Endothelial cell of hepatic sinusoid (primary cell): ENCODE measurements at regions not wholly inside any gene's neighbourhood (a gene's known extent, or its start where the extent isn't known, plus 50 kb on each side); places are given as distances from the start of the nearest gene placed in this dataset.

Experiments used
- in situ Hi-C: cut with HindIII; loops from 2 replicates; pipeline ENCODE4 v1.10.0; 2017; ENCODE audit warnings: low sequenced_read_pairs

- in situ Hi-C loops = no loop called here
Observed at GRCh38 chr22:46086577-46087335, 63.6 kb upstream of the PPARA start.

GRCh38 chr22:46087336-46087690 is 63.0 kb upstream of the PPARA start:
- in situ Hi-C loops = no loop called here

- in situ Hi-C loops = no loop called here
Observed at GRCh38 chr22:46087816-46088277, 62.5 kb upstream of the PPARA start.

- in situ Hi-C loops = no loop called here
Observed at GRCh38 chr22:46088541-46089311, 61.6 kb upstream of the PPARA start.

GRCh38 chr22:46089426-46090035 is 60.8 kb upstream of the PPARA start:
- in situ Hi-C loops = no loop called here

GRCh38 chr22:46090036-46090591 is 60.2 kb upstream of the PPARA start:
- in situ Hi-C loops = no loop called here

- in situ Hi-C loops = no loop called here
Observed at GRCh38 chr22:46090631-46091201, 59.6 kb upstream of the PPARA start.

- in situ Hi-C loops = no loop called here
Observed at GRCh38 chr22:46091277-46091977, 58.9 kb upstream of the PPARA start.

GRCh38 chr22:46092011-46092410 is 58.3 kb upstream of the PPARA start:
- in situ Hi-C loops = no loop called here

GRCh38 chr22:46092670-46093410 is 57.5 kb upstream of the PPARA start:
- in situ Hi-C loops = no loop called here

GRCh38 chr22:46093796-46094195 is 56.5 kb upstream of the PPARA start:
- in situ Hi-C loops = no loop called here

- in situ Hi-C loops = no loop called here
Observed at GRCh38 chr22:46094676-46095075, 55.6 kb upstream of the PPARA start.

- in situ Hi-C loops = no loop called here
Observed at GRCh38 chr22:46096051-46096450, 54.3 kb upstream of the PPARA start.

GRCh38 chr22:46096706-46097230 is 53.6 kb upstream of the PPARA start:
- in situ Hi-C loops = no loop called here

GRCh38 chr22:46097268-46097900 is 52.9 kb upstream of the PPARA start:
- in situ Hi-C loops = no loop called here

- in situ Hi-C loops = no loop called here
Observed at GRCh38 chr22:46098525-46099475, 51.5 kb upstream of the PPARA start.

- in situ Hi-C loops = no loop called here
Observed at GRCh38 chr22:46099740-46100139, 50.6 kb upstream of the PPARA start.
